Activated CD4-positive, alpha-beta T cell treated with anti-CD3 and anti-CD28 coated beads, Interleukin-2, amount 50 U/mL, for 16 hours (primary cell): ENCODE measurements at regions not wholly inside any gene's neighbourhood (a gene's known extent, or its start where the extent isn't known, plus 50 kb on each side); places are given as distances from the start of the nearest gene placed in this dataset.

Experiments used
- DNase-seq: peaks from one replicate; pipeline ENCODE4 v3.0.0-alpha.2; 2020

DNA sequence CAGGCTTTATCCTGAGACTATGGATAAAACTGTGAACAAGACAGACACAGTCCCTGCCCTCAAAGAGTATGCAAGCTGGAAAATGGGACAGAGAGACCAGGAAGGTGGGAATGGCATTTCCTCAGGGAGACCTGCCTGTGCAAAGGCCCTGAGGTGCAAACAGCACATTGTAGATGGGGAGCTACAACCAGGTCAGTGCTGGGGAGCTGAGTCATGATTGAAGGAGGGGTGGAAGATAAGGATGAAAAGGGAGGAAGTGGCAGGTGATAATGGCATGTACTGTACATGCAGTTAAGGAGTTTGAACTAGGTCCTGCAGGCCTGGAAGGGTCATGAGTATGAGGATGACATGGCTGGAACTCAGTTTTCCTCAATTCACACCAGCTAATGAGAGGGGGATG, 75.5 kb upstream of the BOD1 start:
- no peak for DNase-seq

- DNase-seq: no peak
These were observed 77.2 kb upstream of the BOD1 start for GRCh38 chr5:173693670-173694069.

DNA sequence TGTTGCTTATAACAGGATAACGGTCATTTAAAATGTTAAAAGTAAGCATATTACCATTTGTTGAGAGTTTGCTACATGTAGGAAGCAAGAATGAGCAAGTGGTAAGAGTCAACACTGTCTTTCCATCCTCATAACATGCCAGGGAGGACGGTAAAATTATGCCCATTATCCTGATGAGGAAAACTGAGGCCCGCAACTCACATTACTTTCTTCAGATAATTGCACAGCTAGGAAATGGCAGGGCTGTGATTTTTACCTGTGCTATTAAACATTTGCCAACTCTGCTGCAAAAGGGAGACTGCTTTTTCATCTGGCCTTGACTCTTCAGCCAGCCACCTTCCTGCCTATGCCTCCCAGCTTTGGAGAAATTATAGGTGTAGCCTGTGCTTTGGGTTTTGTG, 79.8 kb upstream of the BOD1 start:
- no peak for DNase-seq

- DNase-seq: no peak
These were observed 81.6 kb upstream of the BOD1 start for GRCh38 chr5:173697931-173698579.

DNA sequence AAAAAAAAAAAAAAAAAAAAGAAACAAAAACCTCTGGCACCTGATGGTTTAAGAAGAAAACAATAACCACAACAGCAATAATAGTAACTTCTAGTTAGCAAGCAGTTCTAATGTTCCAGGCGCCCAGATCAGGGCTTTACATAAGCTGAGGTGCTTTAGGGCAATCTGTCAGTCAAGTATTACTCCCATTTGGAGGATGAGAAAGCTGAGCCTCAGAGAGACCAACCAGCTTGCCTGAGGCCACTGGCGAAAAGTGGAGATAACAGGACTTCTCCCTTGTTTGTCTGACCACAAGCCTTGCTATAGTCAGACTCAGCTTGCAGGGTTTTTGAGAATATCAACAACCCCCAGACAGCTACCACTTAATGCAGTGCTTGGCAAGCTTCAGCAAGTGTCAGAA, 83.5 kb upstream of the BOD1 start:
- DNase-seq: no peak

GRCh38 chr5:173703466-173703865, 87.0 kb upstream of the BOD1 start:
- no peak for DNase-seq

GRCh38 chr5:173704615-173705511, 88.4 kb upstream of the BOD1 start:
- DNase-seq: no peak

- DNase-seq: no peak
These were observed 89.1 kb upstream of the BOD1 start for GRCh38 chr5:173705512-173706044.

GRCh38 chr5:173706700-173707099, 90.2 kb upstream of the BOD1 start:
- no peak for DNase-seq

DNA sequence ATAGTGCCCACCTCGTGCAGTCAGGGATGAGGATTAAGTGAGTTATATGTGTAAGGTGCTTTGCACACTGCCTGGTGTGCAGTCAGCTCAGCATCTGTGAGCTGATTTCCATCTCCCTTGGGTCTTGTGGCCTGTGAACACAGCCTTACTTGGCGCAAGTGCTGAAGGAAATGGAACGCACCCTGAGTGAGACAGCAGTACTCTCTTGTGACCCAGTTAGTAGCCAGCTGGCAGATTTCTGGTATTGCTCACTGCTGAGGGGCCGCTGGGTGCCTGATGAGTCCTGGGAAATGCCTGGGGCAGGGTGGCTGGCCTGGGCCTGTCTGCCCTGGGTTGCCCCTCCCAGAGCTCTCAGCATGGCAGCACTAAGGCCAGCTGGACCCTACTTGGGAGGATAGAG, 90.9 kb upstream of the BOD1 start:
- no peak for DNase-seq

- no peak for DNase-seq
These were observed 92.7 kb upstream of the BOD1 start for GRCh38 chr5:173709145-173709544.

GRCh38 chr5:173709761-173710160, 93.3 kb upstream of the BOD1 start:
- DNase-seq: no peak

DNA sequence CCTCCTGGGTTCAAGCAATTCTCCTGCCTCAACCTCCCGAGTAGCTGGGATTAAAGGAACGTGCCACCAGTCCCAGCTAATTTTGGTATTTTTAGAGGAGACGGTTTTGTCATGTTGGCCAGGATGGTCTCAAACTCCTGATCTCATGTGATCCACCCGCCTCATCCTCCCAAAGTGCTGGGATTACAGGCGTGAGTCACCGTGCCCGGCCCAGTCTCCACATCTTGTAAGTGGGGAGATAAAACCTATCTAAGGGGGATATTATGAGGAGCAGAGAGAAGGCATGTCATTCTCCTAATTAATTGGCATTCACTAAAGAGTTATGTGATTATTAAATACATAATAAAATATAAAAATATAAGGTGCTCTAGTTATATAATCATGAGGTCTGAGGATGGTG, 94.1 kb upstream of the BOD1 start:
- DNase-seq: no peak

- DNase-seq: no peak
These were observed 95.0 kb upstream of the BOD1 start for GRCh38 chr5:173711466-173711865.

- DNase-seq: no peak
These were observed 96.2 kb upstream of the BOD1 start for GRCh38 chr5:173712609-173713175.

DNA sequence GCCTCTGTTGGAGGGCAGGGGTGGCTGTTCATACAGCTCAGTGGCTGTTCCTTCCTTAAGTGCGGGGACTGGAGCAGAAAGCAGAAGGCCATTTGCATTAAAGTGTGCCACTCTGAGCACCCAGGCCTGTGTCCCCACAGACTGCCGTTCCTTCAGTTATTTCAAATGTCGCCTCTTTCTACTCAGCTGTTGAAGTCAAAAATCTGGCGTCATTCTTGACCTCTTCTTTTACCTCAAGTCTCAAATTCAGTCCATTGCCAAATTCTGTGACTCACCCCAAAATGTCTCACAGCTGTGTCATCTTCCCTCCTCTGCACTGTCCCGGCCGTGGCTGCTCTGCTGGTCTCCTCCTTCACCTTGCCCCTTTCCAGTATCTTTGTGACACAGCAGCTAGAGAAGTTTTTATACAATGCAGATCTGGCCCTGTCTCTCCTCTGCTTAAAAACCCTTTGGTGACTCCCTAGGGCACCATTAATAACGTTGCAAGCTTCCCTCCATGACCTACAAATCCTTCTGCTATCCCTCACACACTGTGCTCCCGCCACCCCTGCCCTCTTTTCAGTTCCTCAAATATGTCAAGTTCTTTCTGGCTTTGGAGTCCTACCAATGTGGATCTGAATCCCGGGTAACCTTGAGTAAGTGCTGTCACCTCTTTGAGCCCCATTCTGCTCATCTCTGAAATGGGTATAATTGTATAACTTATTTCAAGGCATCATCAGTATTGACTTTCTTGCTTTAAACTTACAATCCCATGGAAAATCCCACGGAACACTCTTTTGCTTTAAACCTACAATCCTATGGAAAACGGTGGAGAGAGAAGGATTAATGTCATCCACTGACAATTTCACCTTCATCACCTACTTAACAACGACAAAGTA, 98.3 kb upstream of the BOD1 start:
- DNase-seq: no peak

DNA sequence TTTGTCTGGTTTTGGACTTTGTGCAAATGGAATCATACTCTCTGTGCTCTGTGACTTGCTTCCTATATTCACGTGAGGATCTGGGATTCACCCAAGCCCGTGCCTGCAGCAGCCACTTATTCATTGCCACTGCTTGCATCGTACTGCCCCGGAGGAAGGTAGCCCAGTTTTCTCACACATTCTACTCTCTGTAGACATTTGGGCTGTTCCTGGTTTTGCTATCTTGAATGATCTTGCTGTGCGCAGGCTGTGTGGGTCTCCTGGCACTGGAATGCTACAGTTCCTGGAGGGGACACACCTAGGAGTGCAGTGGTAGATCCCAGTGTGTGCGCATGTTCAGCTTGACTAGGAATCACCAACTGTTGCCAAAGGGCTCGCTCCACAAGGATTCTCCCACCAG, 99.2 kb upstream of the BOD1 start:
- DNase-seq: no peak

DNA sequence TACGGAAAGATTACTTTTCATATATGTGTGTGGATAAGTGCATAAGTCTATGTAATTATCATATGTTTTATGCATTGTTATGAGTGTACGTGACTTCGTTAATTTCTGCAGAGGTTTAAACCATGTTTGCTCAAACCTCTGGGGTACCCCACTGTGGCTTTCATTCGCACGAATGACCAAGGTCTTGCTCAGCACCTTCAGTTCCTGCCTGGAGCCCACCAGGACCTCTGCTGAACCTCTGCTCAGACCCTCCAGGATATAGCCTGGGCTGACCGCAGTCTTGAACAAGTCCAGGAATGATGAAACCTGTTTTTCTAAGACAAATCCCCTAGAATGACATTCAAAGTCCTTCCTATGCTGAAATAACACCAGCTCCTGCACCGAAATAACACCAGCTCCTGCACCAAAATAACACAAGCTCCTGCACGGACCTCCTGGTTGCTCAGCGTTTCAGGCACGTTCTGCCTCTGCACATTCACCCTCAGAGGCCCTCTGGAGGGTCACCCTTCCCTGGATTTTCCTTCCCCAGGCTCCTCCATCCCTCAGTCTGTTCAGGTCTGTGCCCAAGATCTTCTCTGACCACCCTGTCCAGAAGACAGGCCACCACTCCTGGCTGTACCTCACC, 99.7 kb upstream of the BOD1 start:
- DNase-seq: no peak

GRCh38 chr5:173717959-173718358, 101.5 kb upstream of the BOD1 start:
- no peak for DNase-seq

GRCh38 chr5:173718469-173718868, 102.0 kb upstream of the BOD1 start:
- DNase-seq: no peak

GRCh38 chr5:173719731-173720082, 103.3 kb upstream of the BOD1 start:
- no peak for DNase-seq

DNA sequence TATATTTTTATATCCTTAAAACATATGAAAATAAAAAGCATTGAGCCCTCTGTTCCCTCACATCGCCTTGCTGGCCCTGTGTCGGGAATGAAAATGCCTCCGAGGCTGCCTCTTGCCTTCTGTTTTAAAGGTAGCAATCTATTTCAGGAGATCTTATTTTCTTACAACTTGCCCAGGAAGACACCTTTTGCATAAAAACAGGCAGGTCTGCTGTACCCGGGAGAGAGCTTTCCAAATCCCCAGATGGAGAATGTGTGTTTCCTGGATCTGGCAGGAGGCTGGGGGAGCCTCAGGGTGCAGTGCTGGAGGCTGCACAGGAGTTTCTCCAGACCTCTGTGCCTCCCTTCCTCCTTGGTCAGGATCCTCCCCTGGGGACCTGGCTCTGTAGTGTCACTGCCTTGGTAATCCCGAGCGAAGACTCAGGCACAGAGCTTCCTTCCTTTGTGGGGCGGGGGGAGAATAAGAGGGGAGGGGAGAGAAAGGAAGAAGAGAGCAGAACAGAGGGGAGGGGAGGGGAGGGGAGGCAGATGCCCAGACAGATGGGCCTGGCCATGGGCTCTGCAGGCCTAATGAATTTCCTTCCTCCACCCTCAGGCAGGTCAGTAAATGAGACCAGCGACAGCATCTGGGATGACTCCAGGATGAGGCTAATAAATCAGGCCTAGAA, 104.0 kb upstream of the BOD1 start:
- no peak for DNase-seq
